ENCODE measurements at regions not wholly inside any gene's neighbourhood (a gene's known extent, or its start where the extent isn't known, plus 50 kb on each side); places are given as distances from the start of the nearest gene placed in this dataset.

DNA sequence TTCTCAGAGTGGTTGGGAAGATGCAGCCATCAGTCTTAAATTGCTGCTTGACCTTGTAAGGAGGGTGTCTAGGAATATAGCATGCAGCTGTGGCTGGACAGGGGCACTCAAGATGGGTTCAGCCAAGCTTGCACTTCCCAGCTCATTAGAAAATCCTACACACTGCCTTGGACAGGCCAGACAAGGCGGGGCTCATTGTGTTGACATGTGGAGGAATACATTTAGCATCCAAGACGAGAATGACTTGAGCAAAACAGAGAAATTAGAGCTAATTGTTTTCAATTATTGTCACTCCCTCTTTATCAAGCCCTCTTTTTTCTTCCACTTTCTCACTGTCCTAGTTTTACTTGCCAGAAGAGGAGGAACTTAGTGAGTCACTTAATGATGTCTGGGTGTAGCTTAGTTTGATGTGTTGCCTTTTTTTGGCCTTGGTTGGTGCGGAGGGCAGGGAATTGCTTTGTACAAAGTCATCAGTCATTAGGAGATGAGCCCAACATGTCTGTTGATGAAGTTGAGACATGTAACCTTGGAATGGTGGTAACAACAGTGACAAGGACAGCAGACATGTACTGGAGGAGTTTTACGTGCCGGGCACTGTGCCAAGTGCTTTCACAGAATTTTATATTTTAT lies 1219.3 kb upstream of the WWC1 start:
- H3K4me3 ChIP-seq: no peak overlapping the region
- no peaks in the 10 kb centered on the region for H3K4me1 ChIP-seq (ENCODE audit: control insufficient read depth, insufficient read depth, low read length)
- in situ Hi-C loops (cut with MboI): no loop called here
- CTCF ChIA-PET: no interaction called here
- H3K79me2 ChIP-seq (ENCODE audit: control insufficient read depth, insufficient read depth, low read length): no peaks in the 10 kb centered on the region
- intact Hi-C loops (cut with micrococcal nuclease; ENCODE audit: unreplicated experiment): no loop called here
- SMC1A ChIA-PET (ENCODE audit: uncharacterized antibody, unreplicated experiment): no interaction called here
- no peak overlapping the region for H3K4me2 ChIP-seq (ENCODE audit: control insufficient read depth, insufficient read depth)
- no peaks in the 10 kb centered on the region for H3K27me3 ChIP-seq (replicated peaks in 1 of 2; ENCODE audit: control insufficient read depth in 2 of 2, insufficient read depth in 2 of 2, low read length in 1 of 2)
- ATAC-seq: no peak
- no peak overlapping the region for H3K9ac ChIP-seq (ENCODE audit: control insufficient read depth, insufficient read depth, low read length)
- DNase-seq (ENCODE audit: low read depth, low spot score): no peak
- no peak for FAIRE-seq
- no peak overlapping the region for H2AFZ ChIP-seq (ENCODE audit: control insufficient read depth, low read depth, low read length)
- POLR2A ChIA-PET: no interaction called here
- TF ChIP-seq CHD2 (IDR thresholded peaks at IDR 0.05; ENCODE audit: borderline replicate concordance, low read depth, low read length) (no peak), PAX5 (IDR thresholded peaks at IDR 0.05; ENCODE audit: borderline replicate concordance, low read depth, low read length) (no peak), FOXM1 (IDR thresholded peaks at IDR 0.05; ENCODE audit: low read depth, low read length) (no peak), BRCA1 (IDR thresholded peaks at IDR 0.05; ENCODE audit: low read depth, low read length) (no peak), CBX5 (IDR thresholded peaks at IDR 0.05; ENCODE audit: low read depth) (no peak), STAT1 (conservative IDR thresholded peaks at IDR 0.05) (no peak), NFXL1 (IDR thresholded peaks at IDR 0.05; ENCODE audit: borderline replicate concordance) (no peak), EP300 (IDR thresholded peaks at IDR 0.05; ENCODE audit: borderline replicate concordance in 1 of 2, control insufficient read depth in 1 of 2, low read depth in 2 of 2, low read length in 2 of 2) (no peak), SRF (IDR thresholded peaks at IDR 0.05; ENCODE audit: low read depth in 2 of 2, low read length in 2 of 2) (no peak), YY1 (IDR thresholded peaks at IDR 0.05; ENCODE audit: low read depth, low read length) (no peak)
- TF ChIP-seq, protein P1, sequence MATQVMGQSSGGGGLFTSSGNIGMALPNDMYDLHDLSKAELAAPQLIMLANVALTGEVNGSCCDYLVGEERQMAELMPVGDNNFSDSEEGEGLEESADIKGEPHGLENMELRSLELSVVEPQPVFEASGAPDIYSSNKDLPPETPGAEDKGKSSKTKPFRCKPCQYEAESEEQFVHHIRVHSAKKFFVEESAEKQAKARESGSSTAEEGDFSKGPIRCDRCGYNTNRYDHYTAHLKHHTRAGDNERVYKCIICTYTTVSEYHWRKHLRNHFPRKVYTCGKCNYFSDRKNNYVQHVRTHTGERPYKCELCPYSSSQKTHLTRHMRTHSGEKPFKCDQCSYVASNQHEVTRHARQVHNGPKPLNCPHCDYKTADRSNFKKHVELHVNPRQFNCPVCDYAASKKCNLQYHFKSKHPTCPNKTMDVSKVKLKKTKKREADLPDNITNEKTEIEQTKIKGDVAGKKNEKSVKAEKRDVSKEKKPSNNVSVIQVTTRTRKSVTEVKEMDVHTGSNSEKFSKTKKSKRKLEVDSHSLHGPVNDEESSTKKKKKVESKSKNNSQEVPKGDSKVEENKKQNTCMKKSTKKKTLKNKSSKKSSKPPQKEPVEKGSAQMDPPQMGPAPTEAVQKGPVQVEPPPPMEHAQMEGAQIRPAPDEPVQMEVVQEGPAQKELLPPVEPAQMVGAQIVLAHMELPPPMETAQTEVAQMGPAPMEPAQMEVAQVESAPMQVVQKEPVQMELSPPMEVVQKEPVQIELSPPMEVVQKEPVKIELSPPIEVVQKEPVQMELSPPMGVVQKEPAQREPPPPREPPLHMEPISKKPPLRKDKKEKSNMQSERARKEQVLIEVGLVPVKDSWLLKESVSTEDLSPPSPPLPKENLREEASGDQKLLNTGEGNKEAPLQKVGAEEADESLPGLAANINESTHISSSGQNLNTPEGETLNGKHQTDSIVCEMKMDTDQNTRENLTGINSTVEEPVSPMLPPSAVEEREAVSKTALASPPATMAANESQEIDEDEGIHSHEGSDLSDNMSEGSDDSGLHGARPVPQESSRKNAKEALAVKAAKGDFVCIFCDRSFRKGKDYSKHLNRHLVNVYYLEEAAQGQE (IDR thresholded peaks at IDR 0.05; ENCODE audit: low read depth, low read length): no peak
- TF ChIP-seq, protein P2, sequence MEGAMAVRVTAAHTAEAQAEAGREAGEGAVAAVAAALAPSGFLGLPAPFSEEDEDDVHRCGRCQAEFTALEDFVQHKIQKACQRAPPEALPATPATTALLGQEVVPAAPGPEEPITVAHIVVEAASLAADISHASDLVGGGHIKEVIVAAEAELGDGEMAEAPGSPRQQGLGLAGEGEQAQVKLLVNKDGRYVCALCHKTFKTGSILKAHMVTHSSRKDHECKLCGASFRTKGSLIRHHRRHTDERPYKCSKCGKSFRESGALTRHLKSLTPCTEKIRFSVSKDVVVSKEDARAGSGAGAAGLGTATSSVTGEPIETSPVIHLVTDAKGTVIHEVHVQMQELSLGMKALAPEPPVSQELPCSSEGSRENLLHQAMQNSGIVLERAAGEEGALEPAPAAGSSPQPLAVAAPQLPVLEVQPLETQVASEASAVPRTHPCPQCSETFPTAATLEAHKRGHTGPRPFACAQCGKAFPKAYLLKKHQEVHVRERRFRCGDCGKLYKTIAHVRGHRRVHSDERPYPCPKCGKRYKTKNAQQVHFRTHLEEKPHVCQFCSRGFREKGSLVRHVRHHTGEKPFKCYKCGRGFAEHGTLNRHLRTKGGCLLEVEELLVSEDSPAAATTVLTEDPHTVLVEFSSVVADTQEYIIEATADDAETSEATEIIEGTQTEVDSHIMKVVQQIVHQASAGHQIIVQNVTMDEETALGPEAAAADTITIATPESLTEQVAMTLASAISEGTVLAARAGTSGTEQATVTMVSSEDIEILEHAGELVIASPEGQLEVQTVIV (IDR thresholded peaks at IDR 0.05; ENCODE audit: borderline replicate concordance, partially characterized antibody): no peak
- TF ChIP-seq, protein P3, sequence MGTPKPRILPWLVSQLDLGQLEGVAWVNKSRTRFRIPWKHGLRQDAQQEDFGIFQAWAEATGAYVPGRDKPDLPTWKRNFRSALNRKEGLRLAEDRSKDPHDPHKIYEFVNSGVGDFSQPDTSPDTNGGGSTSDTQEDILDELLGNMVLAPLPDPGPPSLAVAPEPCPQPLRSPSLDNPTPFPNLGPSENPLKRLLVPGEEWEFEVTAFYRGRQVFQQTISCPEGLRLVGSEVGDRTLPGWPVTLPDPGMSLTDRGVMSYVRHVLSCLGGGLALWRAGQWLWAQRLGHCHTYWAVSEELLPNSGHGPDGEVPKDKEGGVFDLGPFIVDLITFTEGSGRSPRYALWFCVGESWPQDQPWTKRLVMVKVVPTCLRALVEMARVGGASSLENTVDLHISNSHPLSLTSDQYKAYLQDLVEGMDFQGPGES (IDR thresholded peaks at IDR 0.05): no peak
- TF ChIP-seq, protein P4, sequence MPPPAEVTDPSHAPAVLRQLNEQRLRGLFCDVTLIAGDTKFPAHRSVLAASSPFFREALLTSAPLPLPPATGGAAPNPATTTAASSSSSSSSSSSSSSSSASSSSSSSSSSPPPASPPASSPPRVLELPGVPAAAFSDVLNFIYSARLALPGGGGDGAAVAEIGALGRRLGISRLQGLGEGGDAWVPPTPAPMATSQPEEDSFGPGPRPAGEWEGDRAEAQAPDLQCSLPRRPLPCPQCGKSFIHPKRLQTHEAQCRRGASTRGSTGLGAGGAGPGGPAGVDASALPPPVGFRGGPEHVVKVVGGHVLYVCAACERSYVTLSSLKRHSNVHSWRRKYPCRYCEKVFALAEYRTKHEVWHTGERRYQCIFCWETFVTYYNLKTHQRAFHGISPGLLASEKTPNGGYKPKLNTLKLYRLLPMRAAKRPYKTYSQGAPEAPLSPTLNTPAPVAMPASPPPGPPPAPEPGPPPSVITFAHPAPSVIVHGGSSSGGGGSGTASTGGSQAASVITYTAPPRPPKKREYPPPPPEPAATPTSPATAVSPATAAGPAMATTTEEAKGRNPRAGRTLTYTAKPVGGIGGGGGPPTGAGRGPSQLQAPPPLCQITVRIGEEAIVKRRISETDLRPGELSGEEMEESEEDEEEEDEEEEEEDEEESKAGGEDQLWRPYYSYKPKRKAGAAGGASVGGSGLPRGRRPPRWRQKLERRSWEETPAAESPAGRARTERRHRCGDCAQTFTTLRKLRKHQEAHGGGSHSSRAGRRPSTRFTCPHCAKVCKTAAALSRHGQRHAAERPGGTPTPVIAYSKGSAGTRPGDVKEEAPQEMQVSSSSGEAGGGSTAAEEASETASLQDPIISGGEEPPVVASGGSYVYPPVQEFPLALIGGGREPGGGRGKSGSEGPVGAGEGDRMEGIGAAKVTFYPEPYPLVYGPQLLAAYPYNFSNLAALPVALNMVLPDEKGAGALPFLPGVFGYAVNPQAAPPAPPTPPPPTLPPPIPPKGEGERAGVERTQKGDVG (CRISPR knock-in tag; IDR thresholded peaks at IDR 0.05): no peak
- no peaks in the 10 kb centered on the region for H3K36me3 ChIP-seq (ENCODE audit: control insufficient read depth in 2 of 2, insufficient read depth in 2 of 2, low read length in 1 of 2)
- H4K20me1 ChIP-seq (ENCODE audit: control insufficient read depth, insufficient read depth): no peaks in the 10 kb centered on the region
- 10% methylated on average over 5 of the region's 5 CpGs for WGBS (ENCODE audit: insufficient coverage, insufficient replicate concordance, low lambda C conversion rate, missing lambda C conversion rate)
- BruUV-seq (replicated peaks): no TSS peak
- no peaks in the 10 kb centered on the region for H3K9me3 ChIP-seq (replicated peaks; ENCODE audit: control insufficient read depth, insufficient read depth, low read length)
- RAD21 ChIA-PET (ENCODE audit: unreplicated experiment): no interaction called here
- H3K27ac ChIP-seq (ENCODE audit: control insufficient read depth, insufficient read depth): no peak overlapping the region

Measured in GM12878 (cell line).